A673 (cell line): ENCODE measurements at regions not wholly inside any gene's neighbourhood (a gene's known extent, or its start where the extent isn't known, plus 50 kb on each side); places are given as distances from the start of the nearest gene placed in this dataset.

ENCODE experiments used
- CTCF ChIP-seq: fragments of 300-800, 200-600 bp; sonication (generic); conservative IDR thresholded peaks from 2 replicates; pipeline ENCODE4 v1.5.1; 2017; ENCODE audit warnings: low read depth, mild to moderate bottlenecking, antibody characterized with exemption, low read length, moderate library complexity, mixed read lengths
- EZH2 ChIP-seq: fragments of 200-600 bp; sonication (generic); IDR thresholded peaks from 2 replicates; pipeline ENCODE4 v1.6.1; 2017; ENCODE audit warnings: borderline replicate concordance, low read depth, mild to moderate bottlenecking, mixed read lengths, antibody characterized with exemption, low read length; ENCODE audit not compliant: poor library complexity, severe bottlenecking

GRCh38 chr12:20057398-20057797 lies 310.9 kb upstream of the PDE3A start:
- no peak for TF ChIP-seq CTCF
- TF ChIP-seq EZH2, result no peak
